ENCODE measurements at regions not wholly inside any gene's neighbourhood (a gene's known extent, or its start where the extent isn't known, plus 50 kb on each side); places are given as distances from the start of the nearest gene placed in this dataset.

- H3K4me3 ChIP-seq (ENCODE audit: low read depth, low read length): no peak overlapping the region
- TF ChIP-seq CTCF (IDR thresholded peaks at IDR 0.05; ENCODE audit: low read depth, low read length, missing control alignments): no peak
- DNase-seq (ENCODE audit: low read depth): no peak
Measured at GRCh38 chr6:126767711-126768110, 350.8 kb upstream of the RSPO3 start.

- no peak for DNase-seq (ENCODE audit: low read depth)
- H3K4me3 ChIP-seq (ENCODE audit: low read depth, low read length): no peak overlapping the region
- no peak for TF ChIP-seq CTCF (IDR thresholded peaks at IDR 0.05; ENCODE audit: low read depth, low read length, missing control alignments)
Measured at GRCh38 chr6:126770176-126770575, 348.3 kb upstream of the RSPO3 start.

- no peak for DNase-seq (ENCODE audit: low read depth)
- no peak overlapping the region for H3K4me3 ChIP-seq (ENCODE audit: low read depth, low read length)
- no peak for TF ChIP-seq CTCF (IDR thresholded peaks at IDR 0.05; ENCODE audit: low read depth, low read length, missing control alignments)
Measured at GRCh38 chr6:126773112-126773805, 345.2 kb upstream of the RSPO3 start.

GRCh38 chr6:126779331-126779730 is 339.1 kb upstream of the RSPO3 start:
- H3K4me3 ChIP-seq (ENCODE audit: low read depth, low read length): no peak overlapping the region
- TF ChIP-seq CTCF (IDR thresholded peaks at IDR 0.05; ENCODE audit: low read depth, low read length, missing control alignments): no peak
- DNase-seq (ENCODE audit: low read depth): no peak

GRCh38 chr6:126781582-126781981 is 336.9 kb upstream of the RSPO3 start:
- peak; percentile 14 for TF ChIP-seq CTCF (IDR thresholded peaks at IDR 0.05; ENCODE audit: low read depth, low read length, missing control alignments)
- H3K4me3 ChIP-seq (ENCODE audit: low read depth, low read length): no peak overlapping the region
- DNase-seq (ENCODE audit: low read depth): no peak

- no peak for DNase-seq (ENCODE audit: low read depth)
- H3K4me3 ChIP-seq (ENCODE audit: low read depth, low read length): no peak overlapping the region
Measured at GRCh38 chr6:126784161-126784790, 334.2 kb upstream of the RSPO3 start.

More at GRCh38 chr6:126784161-126784790, 334.2 kb upstream of the RSPO3 start:
- TF ChIP-seq CTCF (IDR thresholded peaks at IDR 0.05; ENCODE audit: low read depth, low read length, missing control alignments): no peak

All from GM12864 (cell line).